ENCODE measurements at regions not wholly inside any gene's neighbourhood (a gene's known extent, or its start where the extent isn't known, plus 50 kb on each side); places are given as distances from the start of the nearest gene placed in this dataset.

DNA sequence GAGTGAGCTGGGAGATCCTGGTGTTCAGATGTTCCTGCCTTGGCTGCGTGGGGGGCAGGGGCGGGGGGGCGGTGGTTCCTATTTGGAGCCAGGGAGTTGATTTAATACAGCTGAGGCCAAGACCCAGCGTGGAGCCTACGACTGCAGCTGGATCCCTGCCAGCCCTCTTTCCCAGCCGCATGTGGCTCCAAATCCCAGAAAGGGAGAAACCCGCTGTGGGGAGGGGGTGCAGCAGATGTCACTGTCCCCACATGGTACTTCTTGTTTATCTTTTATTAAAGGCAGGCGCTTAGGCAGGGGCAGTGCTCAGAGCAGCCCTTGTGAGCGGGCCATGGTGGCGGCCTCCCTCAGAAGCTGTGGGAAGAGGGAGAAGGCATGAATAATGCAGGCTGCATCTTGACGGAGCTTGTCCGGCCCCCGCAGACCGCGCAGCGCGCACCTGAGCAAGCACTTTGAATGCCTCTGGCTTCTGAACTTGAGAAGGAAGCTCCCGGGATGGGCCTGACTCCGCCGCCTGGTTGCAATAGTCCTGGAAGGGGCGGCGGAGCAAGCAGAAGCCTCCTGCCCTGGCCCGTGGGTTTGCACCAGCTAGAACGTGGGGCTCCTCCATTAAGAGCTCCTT is 112.1 kb downstream of the GLI2 start:
- DNase-seq (ENCODE audit: insufficient read length, low spot score) = no peak
- TF ChIP-seq, protein P1, sequence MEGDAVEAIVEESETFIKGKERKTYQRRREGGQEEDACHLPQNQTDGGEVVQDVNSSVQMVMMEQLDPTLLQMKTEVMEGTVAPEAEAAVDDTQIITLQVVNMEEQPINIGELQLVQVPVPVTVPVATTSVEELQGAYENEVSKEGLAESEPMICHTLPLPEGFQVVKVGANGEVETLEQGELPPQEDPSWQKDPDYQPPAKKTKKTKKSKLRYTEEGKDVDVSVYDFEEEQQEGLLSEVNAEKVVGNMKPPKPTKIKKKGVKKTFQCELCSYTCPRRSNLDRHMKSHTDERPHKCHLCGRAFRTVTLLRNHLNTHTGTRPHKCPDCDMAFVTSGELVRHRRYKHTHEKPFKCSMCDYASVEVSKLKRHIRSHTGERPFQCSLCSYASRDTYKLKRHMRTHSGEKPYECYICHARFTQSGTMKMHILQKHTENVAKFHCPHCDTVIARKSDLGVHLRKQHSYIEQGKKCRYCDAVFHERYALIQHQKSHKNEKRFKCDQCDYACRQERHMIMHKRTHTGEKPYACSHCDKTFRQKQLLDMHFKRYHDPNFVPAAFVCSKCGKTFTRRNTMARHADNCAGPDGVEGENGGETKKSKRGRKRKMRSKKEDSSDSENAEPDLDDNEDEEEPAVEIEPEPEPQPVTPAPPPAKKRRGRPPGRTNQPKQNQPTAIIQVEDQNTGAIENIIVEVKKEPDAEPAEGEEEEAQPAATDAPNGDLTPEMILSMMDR (IDR thresholded peaks at IDR 0.05; ENCODE audit: insufficient read depth, missing control alignments) = no peak
- FAIRE-seq = no peak

DNA sequence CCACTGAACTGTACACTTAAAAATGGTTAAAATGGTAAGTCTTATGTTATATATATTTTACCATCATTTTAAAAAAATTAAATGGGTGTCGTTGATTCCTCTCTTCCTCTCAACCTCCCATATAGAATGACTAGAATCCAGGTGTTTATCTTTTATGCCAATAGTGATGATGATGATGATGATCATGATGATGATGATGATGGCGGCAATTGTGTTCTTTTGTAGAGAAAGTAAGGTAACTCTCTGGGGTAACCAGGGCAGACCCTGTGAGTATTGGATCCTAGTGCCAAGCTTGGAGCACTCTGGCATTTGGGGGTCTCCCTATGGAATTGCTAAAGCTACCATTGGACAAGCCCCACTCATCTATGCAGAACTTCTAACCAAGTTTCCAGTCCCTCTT is 113.6 kb downstream of the GLI2 start:
- no peak for FAIRE-seq
- TF ChIP-seq, protein P1 (IDR thresholded peaks at IDR 0.05; ENCODE audit: insufficient read depth, missing control alignments) = no peak
- DNase-seq (ENCODE audit: insufficient read length, low spot score) = no peak

DNA sequence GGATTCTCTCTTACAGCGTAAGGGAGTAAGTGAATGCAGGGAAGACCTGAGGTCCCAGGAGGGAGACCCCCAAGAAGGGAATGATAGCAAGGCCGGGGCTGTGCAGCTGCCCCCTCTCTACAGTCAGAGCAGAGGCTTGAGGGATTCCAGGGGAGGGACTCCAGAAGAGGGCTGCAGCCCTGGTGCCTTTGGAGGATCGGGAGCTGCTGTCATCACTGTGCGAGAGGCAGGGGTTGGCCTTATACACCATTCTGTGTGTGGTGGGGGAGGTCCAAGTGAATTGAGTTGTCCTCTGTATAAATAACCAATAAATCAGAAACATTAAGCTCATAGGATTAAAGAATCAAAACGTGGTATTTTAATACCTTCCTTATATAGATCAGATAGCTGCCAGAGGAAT is 114.9 kb downstream of the GLI2 start:
- FAIRE-seq (no peak), DNase-seq (ENCODE audit: insufficient read length, low spot score) (no peak)
- TF ChIP-seq, protein P1 (IDR thresholded peaks at IDR 0.05; ENCODE audit: insufficient read depth, missing control alignments) = no peak

DNA sequence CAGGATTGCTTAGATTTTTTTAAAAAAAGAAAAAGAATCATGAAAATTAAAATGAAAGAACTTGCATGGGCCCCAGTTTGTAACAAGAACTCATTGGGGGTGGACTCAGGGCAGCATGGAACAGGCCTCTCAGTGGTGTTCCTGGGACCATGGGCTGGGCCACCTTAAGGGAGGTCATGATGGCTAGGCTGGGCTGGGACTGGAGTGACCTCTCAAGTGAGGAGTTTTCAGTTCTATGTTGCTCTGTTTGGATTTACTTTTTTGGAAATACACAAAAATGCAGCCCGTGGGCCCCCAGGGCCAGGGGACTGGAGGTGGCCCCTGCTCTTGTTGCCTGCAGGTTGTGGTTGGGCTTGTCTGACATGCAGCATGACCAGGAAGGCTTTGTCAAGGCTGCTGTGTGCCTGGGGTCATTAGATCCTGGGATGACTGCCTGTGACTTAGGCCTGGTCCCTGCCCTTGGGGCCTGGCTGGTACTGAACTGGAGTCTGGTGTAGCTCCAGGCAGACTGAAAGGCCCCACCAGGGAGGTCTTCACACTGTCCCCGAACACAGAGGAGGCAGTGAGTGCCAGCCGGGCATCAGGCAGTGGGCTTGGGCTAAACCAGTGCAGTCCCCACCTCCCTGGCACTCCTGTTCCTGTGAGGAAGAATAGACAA is 115.6 kb downstream of the GLI2 start:
- TF ChIP-seq, protein P1 (IDR thresholded peaks at IDR 0.05; ENCODE audit: insufficient read depth, missing control alignments) = no peak
- FAIRE-seq (no peak), DNase-seq (ENCODE audit: insufficient read length, low spot score) (no peak)

DNA sequence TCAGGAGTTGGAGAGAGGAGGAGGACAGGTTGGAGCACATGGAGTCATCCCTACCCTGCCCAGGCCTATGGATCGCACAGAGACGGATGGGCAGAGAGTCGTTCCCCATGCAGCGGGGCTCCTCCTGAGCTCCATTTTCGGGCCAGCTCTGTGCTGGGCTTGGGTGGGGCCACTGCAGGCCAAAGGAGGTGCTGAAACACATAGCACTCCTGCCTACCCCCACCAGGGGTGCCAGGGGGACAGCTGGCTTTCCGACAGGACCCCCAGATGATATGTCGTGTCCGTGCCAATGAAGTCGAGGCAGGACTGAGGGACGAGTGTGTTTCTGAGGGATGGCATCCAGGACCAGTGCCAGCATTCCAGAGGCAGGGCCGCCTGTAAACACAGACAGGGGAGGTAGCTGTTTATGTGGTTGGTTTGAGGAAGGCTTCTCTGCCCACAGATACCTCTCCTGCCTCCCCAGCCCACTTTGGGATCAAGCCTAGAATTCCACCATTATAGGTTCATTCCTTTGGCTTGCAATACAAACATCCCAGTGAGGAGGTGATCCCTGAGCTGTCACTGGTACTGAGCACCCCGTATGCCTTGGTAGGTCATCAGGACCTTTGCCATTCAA is 116.6 kb downstream of the GLI2 start:
- DNase-seq (ENCODE audit: insufficient read length, low spot score) (no peak), FAIRE-seq (no peak)
- TF ChIP-seq, protein P1 (IDR thresholded peaks at IDR 0.05; ENCODE audit: insufficient read depth, missing control alignments) = no peak

DNA sequence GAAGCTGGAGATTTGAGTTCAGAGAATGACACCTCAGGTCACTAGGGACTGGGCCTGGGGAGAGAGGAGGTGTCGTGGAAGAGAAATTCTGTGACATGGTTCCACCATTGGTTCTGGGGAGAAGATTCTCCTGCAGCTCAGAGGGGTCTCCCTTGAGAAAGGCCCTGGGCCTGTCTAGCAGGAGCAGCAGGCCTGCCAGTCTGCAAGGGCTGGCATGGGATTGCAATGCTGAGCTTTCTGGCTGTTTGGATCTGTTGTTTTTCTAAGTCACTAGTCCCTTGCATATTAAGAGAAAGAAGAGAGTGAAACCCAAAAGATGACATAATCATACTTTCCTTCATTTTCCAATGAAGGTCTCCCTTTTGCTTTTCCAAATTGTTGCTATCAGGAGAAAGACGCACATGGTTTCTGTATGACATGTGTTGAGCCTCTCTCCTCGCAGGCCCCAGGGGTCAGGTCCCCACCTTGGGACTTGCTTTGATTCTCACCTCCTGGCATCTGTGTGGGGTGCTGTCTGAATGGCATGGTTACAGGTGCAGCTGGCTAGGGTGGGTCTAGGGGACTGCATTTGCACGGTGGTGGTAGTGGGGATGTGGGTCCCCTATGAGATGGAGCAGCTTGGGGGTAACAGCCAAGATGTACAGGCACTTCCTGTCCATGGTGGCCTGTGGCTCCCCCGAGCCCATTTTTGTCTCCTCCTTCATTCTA is 117.8 kb downstream of the GLI2 start:
- TF ChIP-seq, protein P1 (IDR thresholded peaks at IDR 0.05; ENCODE audit: insufficient read depth, missing control alignments) = no peak
- no peak for FAIRE-seq
- no peak for DNase-seq (ENCODE audit: insufficient read length, low spot score)

Measured in D721Med (cell line).